GM13977 (cell line): ENCODE measurements at regions not wholly inside any gene's neighbourhood (a gene's known extent, or its start where the extent isn't known, plus 50 kb on each side); places are given as distances from the start of the nearest gene placed in this dataset.

ENCODE experiments used
- DNase-seq: peaks from one replicate; pipeline ENCODE4 v3.0.0; 2012; ENCODE audit warnings: low spot score
- CTCF ChIP-seq: IDR thresholded peaks from 2 replicates; pipeline ENCODE4 v1.5.1; 2012; ENCODE audit warnings: mild to moderate bottlenecking, control low read depth; ENCODE audit not compliant: insufficient read depth; ENCODE audit errors: extremely low read depth, missing control alignments
- in situ Hi-C: fragments of 300-500 bp; cut with MboI; formaldehyde crosslinking; loops from one replicate; pipeline ENCODE4 v1.12.0; 2022; ENCODE audit warnings: low sequenced_read_pairs, low pct_unique_long_range_greater_than_20kb, mixed read lengths, inconsistent platforms; ENCODE audit not compliant: unreplicated experiment

- in situ Hi-C loops, result no loop called here
- no peak for DNase-seq
- TF ChIP-seq CTCF, result no peak
These were observed 909.2 kb upstream of the FANCL start for GRCh38 chr2:59150217-59150849.

- no peak for DNase-seq
- no peak for TF ChIP-seq CTCF
- in situ Hi-C loops, result no loop called here
These were observed 908.1 kb upstream of the FANCL start for GRCh38 chr2:59149271-59149670.

- DNase-seq, result no peak
- in situ Hi-C loops, result no loop called here
- no peak for TF ChIP-seq CTCF
These were observed 871.1 kb upstream of the FANCL start for GRCh38 chr2:59112258-59112657.

GRCh38 chr2:59096973-59097372 is 855.8 kb upstream of the FANCL start:
- TF ChIP-seq CTCF, result no peak
- DNase-seq, result no peak
- in situ Hi-C loops, result no loop called here

- no peak for TF ChIP-seq CTCF
- DNase-seq, result no peak
- in situ Hi-C loops, result no loop called here
These were observed 852.4 kb upstream of the FANCL start for GRCh38 chr2:59093571-59093970.

GRCh38 chr2:59084326-59084725 is 843.2 kb upstream of the FANCL start:
- no peak for DNase-seq
- no peak for TF ChIP-seq CTCF
- in situ Hi-C loops, result no loop called here
